HepG2 (cell line): ENCODE measurements at regions not wholly inside any gene's neighbourhood (a gene's known extent, or its start where the extent isn't known, plus 50 kb on each side); places are given as distances from the start of the nearest gene placed in this dataset.

ENCODE experiments used
- CREM ChIP-seq, 2 experiments: sonication (generic) in 1 of 2; formaldehyde crosslinking in 1 of 2; IDR thresholded peaks; 2 replicates each; pipeline versions ENCODE4 v1.4.0 to v1.6.1; 2016 to 2020; ENCODE audit warnings: antibody characterized with exemption in 1 of 2, mild to moderate bottlenecking in 1 of 2, missing genetic modification reagents in 1 of 2
- HNF4A ChIP-seq: sonication (generic); formaldehyde crosslinking; IDR thresholded peaks from 2 replicates; pipeline ENCODE4 v1.4.0; 2020; ENCODE audit warnings: missing genetic modification reagents
- MXD4 ChIP-seq: IDR thresholded peaks from 2 replicates; pipeline ENCODE4 v1.6.1; 2016; ENCODE audit warnings: mild to moderate bottlenecking, missing biosample characterization, missing genetic modification reagents
- PAF1 ChIP-seq: IDR thresholded peaks from 2 replicates; pipeline ENCODE4 v1.6.1; 2016; ENCODE audit warnings: missing genetic modification reagents, missing compliant biosample characterization
- POLR2G ChIP-seq: fragments of 200-400 bp; formaldehyde crosslinking; IDR thresholded peaks from 2 replicates; pipeline ENCODE4 v1.6.1; 2018; ENCODE audit warnings: mild to moderate bottlenecking, low read depth, low read length, moderate library complexity
- RBAK ChIP-seq: sonication (generic); formaldehyde crosslinking; IDR thresholded peaks from 2 replicates; pipeline ENCODE4 v1.5.1; 2020; ENCODE audit warnings: mild to moderate bottlenecking, missing genetic modification reagents
- RFXAP ChIP-seq: sonication (generic); formaldehyde crosslinking; IDR thresholded peaks from 2 replicates; pipeline ENCODE4 v1.4.0; 2020; ENCODE audit warnings: missing genetic modification reagents, borderline replicate concordance
- SNAPC5 ChIP-seq: sonication (generic); formaldehyde crosslinking; IDR thresholded peaks from 2 replicates; pipeline ENCODE4 v1.8.1; 2023; ENCODE audit warnings: mild to moderate bottlenecking, missing genetic modification reagents, borderline replicate concordance
- TBX3 ChIP-seq: fragments of 450-650 bp; IDR thresholded peaks from 2 replicates; pipeline ENCODE4 v1.6.1; 2017; ENCODE audit warnings: antibody characterized with exemption, mild to moderate bottlenecking, inconsistent platforms, borderline replicate concordance
- TEAD3 ChIP-seq: optimal IDR thresholded peaks from 2 replicates; pipeline ENCODE3; 2016; ENCODE audit warnings: borderline replicate concordance
- TFE3 ChIP-seq: IDR thresholded peaks from 2 replicates; pipeline ENCODE4 v1.6.1; 2016
- THAP11 ChIP-seq: IDR thresholded peaks from 2 replicates; pipeline ENCODE4 v1.6.1; 2016; ENCODE audit warnings: missing biosample characterization, missing genetic modification reagents
- ZBTB37 ChIP-seq: sonication (generic); formaldehyde crosslinking; IDR thresholded peaks from 2 replicates; pipeline ENCODE4 v1.4.0; 2020; ENCODE audit warnings: mild to moderate bottlenecking, missing genetic modification reagents
- ZBTB7B ChIP-seq: sonication (generic); formaldehyde crosslinking; IDR thresholded peaks from 2 replicates; pipeline ENCODE4 v1.4.0; 2020; ENCODE audit warnings: missing genetic modification reagents
- ZEB1 ChIP-seq: IDR thresholded peaks from 2 replicates; pipeline ENCODE4 v1.6.1; 2012; ENCODE audit warnings: mild to moderate bottlenecking, low read depth, inconsistent platforms; ENCODE audit not compliant: insufficient replicate concordance
- ZNF318 ChIP-seq: sonication (generic); formaldehyde crosslinking; IDR thresholded peaks from 2 replicates; pipeline ENCODE4 v1.4.0; 2020; ENCODE audit warnings: mild to moderate bottlenecking, missing genetic modification reagents
- ZNF512 ChIP-seq: sonication (generic); formaldehyde crosslinking; IDR thresholded peaks from 2 replicates; pipeline ENCODE4 v1.4.0; 2020; ENCODE audit warnings: mild to moderate bottlenecking, missing genetic modification reagents

- TF ChIP-seq THAP11 (peak; percentile 39; the same call in 1 of the 2 replicates), ZBTB7B (CRISPR knock-in tag) (no peak), PAF1 (CRISPR knock-in tag) (no peak), ZNF512 (CRISPR knock-in tag) (no peak), CREM (IDR thresholded peaks at IDR 0.05) (0 out of 2 replicates have a peak, but pooled peaks have one; percentile 26), CREM (CRISPR knock-in tag; IDR thresholded peaks at IDR 0.05) (no peak), TBX3 (no peak), HNF4A (CRISPR knock-in tag) (peak; percentile 86), ZEB1 (no peak), ZBTB37 (CRISPR knock-in tag) (no peak), ZNF318 (no peak), RBAK (CRISPR knock-in tag) (no peak), SNAPC5 (no peak), TFE3 (CRISPR knock-in tag) (0 out of 2 replicates have a peak, but pooled peaks have one; percentile 25), MXD4 (CRISPR knock-in tag) (no peak), POLR2G (no peak), TEAD3 (CRISPR knock-in tag) (peak; percentile 49), RFXAP (no peak)
Measured at GRCh38 chr10:4459531-4459930, 366.5 kb upstream of the AKR1E2 start (continued).
